ENCODE measurements at regions not wholly inside any gene's neighbourhood (a gene's known extent, or its start where the extent isn't known, plus 50 kb on each side); places are given as distances from the start of the nearest gene placed in this dataset.
"Not testable (repeated sequence)": the region's sequence is repeated elsewhere in the genome, so short reads cannot be mapped to it uniquely, and the experiment has no call there.

- no peak for DNase-seq (ENCODE audit: low read depth, low spot score)
- Mint-ChIP-seq H3K9me3 (peaks cover 6% of the 10 kb centered on the region), H3K27ac (ENCODE audit: unreplicated experiment) (peak overlapping the region; percentile 90), H3K4me3 (peak overlapping the region; percentile 1), H3K27me3 (ENCODE audit: low read depth) (no peaks in the 10 kb centered on the region), H3K4me1 (peaks cover 57% of the 10 kb centered on the region), H3K36me3 (ENCODE audit: low read depth) (no peaks in the 10 kb centered on the region)
- TF ChIP-seq CTCF (conservative IDR thresholded peaks at IDR 0.05): no peak
These were observed 72.6 kb upstream of the CITED2 start for GRCh38 chr6:139446768-139447655.

GRCh38 chr6:139446138-139446715 lies 71.8 kb upstream of the CITED2 start:
- H3K36me3 Mint-ChIP-seq (ENCODE audit: low read depth): no peaks in the 10 kb centered on the region
- H3K27ac Mint-ChIP-seq (ENCODE audit: unreplicated experiment): peak overlapping the region; percentile 90
- TF ChIP-seq CTCF (conservative IDR thresholded peaks at IDR 0.05): no peak
- H3K4me1 Mint-ChIP-seq: peaks cover 54% of the 10 kb centered on the region
- H3K27me3 Mint-ChIP-seq (ENCODE audit: low read depth): no peaks in the 10 kb centered on the region
- no peak for DNase-seq (ENCODE audit: low read depth, low spot score)
- H3K9me3 Mint-ChIP-seq: peaks cover 6% of the 10 kb centered on the region
- H3K4me3 Mint-ChIP-seq: no peak overlapping the region

- not testable (repeated sequence) for H3K9me3 Mint-ChIP-seq; H3K27me3 Mint-ChIP-seq (ENCODE audit: low read depth); H3K4me3 Mint-ChIP-seq; DNase-seq (ENCODE audit: low read depth, low spot score); H3K36me3 Mint-ChIP-seq (ENCODE audit: low read depth)
- Mint-ChIP-seq H3K4me1 (peaks cover 42% of the 10 kb centered on the region), H3K27ac (ENCODE audit: unreplicated experiment) (peak overlapping the region; percentile 81)
These were observed 69.9 kb upstream of the CITED2 start for GRCh38 chr6:139444273-139444787.

DNA sequence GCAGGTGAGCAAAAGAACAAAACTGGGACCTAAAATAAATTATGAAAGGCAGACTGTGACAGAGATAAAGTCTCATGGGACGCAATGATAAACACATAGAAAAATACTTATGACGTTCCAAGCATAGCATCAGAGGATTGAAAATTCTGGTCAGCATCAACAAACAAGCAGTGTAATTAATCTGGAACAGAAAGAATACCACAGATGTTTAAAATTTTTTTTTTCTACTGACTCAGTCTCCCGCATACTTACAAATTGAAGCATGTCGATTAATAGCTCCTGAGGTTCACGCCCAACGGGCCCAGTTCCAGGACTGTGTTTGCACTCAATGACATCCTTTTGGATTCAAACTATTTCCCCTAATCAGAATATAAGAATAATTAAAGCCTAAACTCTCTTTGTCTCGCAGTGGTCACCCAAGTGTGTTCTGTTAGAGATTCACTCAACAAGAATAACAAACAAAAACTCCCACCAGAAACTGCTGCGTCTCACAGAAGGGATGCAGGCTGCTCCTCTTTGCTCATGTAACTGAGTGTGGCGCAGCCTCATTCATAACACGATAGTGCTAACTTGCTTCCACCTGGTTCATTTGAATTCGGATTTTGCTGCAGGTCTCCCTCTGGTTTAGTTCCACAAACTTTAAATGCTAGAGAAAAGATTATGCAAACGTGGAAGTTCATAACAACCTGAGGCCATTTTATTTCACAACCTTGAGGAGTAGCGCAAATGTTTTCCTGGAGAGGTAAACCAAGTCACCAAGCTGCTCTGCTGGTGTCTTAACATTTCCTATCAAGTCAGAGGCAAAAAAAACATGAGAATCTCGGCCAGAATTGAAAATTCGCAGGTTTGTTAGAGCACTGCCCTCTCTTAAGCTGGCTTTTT lies 69.0 kb upstream of the CITED2 start:
- Mint-ChIP-seq H3K9me3 (peaks cover 9% of the 10 kb centered on the region), H3K36me3 (ENCODE audit: low read depth) (no peaks in the 10 kb centered on the region), H3K27me3 (ENCODE audit: low read depth) (no peaks in the 10 kb centered on the region), H3K4me3 (no peak overlapping the region), H3K27ac (ENCODE audit: unreplicated experiment) (no peak overlapping the region), H3K4me1 (peaks cover 37% of the 10 kb centered on the region)
- no peak for DNase-seq (ENCODE audit: low read depth, low spot score)
- no peak for TF ChIP-seq CTCF (conservative IDR thresholded peaks at IDR 0.05)

GRCh38 chr6:139442188-139442671 lies 67.8 kb upstream of the CITED2 start:
- Mint-ChIP-seq H3K36me3 (ENCODE audit: low read depth) (no peaks in the 10 kb centered on the region), H3K9me3 (peaks cover 9% of the 10 kb centered on the region), H3K27me3 (ENCODE audit: low read depth) (no peaks in the 10 kb centered on the region), H3K4me1 (peaks cover 24% of the 10 kb centered on the region), H3K27ac (ENCODE audit: unreplicated experiment) (no peak overlapping the region), H3K4me3 (no peak overlapping the region)
- no peak for DNase-seq (ENCODE audit: low read depth, low spot score)
- no peak for TF ChIP-seq CTCF (conservative IDR thresholded peaks at IDR 0.05)

Measured in neural crest cell (in vitro differentiated cells).